PC-3 (cell line): ENCODE measurements at regions not wholly inside any gene's neighbourhood (a gene's known extent, or its start where the extent isn't known, plus 50 kb on each side); places are given as distances from the start of the nearest gene placed in this dataset.

ENCODE experiments used
- EZH2 ChIP-seq: fragments of 300-600 bp; sonication (generic); IDR thresholded peaks from one replicate; pipeline ENCODE4 v1.6.1; 2017; ENCODE audit warnings: antibody characterized with exemption, mild to moderate bottlenecking, low read length; ENCODE audit not compliant: unreplicated experiment
- EZH2phosphoT487 ChIP-seq: fragments of 300-600 bp; sonication (generic); IDR thresholded peaks from 2 replicates; pipeline ENCODE4 v1.6.1; 2018; ENCODE audit warnings: mild to moderate bottlenecking, antibody characterized with exemption, low read length, borderline replicate concordance
- TF ChIP-seq, protein P1 (sequence below): fragments of 300-600 bp; sonication (generic); conservative IDR thresholded peaks from 2 replicates; pipeline ENCODE4 v1.5.1; 2017; ENCODE audit warnings: antibody characterized with exemption, low read depth, mild to moderate bottlenecking, low read length

DNA sequence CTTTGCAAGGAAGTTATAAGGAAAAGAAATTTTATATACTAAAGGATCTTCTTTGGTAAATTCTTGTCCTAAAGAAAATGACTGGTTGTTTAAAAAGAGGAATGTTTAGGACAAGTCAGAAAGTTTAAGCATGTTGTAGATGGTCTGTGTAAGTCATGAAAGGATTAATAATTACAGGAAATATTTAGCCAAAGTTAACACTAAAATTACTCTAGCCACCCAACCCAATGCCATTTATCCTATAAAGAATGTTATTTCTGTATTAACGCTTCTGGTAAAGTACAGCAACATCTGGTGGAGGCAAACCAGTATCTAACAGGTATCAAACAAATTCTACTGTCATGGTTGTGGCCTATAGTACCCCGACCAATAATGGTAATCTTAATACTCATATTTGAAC, 546.9 kb upstream of the PKDCC start:
- TF ChIP-seq, protein P1, sequence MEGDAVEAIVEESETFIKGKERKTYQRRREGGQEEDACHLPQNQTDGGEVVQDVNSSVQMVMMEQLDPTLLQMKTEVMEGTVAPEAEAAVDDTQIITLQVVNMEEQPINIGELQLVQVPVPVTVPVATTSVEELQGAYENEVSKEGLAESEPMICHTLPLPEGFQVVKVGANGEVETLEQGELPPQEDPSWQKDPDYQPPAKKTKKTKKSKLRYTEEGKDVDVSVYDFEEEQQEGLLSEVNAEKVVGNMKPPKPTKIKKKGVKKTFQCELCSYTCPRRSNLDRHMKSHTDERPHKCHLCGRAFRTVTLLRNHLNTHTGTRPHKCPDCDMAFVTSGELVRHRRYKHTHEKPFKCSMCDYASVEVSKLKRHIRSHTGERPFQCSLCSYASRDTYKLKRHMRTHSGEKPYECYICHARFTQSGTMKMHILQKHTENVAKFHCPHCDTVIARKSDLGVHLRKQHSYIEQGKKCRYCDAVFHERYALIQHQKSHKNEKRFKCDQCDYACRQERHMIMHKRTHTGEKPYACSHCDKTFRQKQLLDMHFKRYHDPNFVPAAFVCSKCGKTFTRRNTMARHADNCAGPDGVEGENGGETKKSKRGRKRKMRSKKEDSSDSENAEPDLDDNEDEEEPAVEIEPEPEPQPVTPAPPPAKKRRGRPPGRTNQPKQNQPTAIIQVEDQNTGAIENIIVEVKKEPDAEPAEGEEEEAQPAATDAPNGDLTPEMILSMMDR = no peak
- TF ChIP-seq EZH2 (no peak), EZH2phosphoT487 (no peak)
